Keratinocyte (primary cell): ENCODE measurements at regions not wholly inside any gene's neighbourhood (a gene's known extent, or its start where the extent isn't known, plus 50 kb on each side); places are given as distances from the start of the nearest gene placed in this dataset.

Source experiments
- CTCF ChIP-seq, 3 experiments: IDR thresholded peaks in 1 of 3; conservative IDR thresholded peaks in 1 of 3; optimal IDR thresholded peaks in 1 of 3; 2 replicates in 2 of 3; 3 replicates in 1 of 3; pipeline versions ENCODE3 to v1.5.1; 2011; ENCODE audit warnings: low read length in 3 of 3, mild to moderate bottlenecking in 3 of 3, moderate library complexity in 2 of 3, control low read depth in 1 of 3, inconsistent platforms in 1 of 3; ENCODE audit not compliant: insufficient read depth in 2 of 3; ENCODE audit errors: extremely low read depth in 1 of 3
- EZH2 ChIP-seq: IDR thresholded peaks from one replicate; pipeline ENCODE4 v1.6.1; 2012; ENCODE audit warnings: inconsistent platforms, mild to moderate bottlenecking, low read length, moderate library complexity

GRCh38 chr2:144215701-144216675 lies 303.9 kb downstream of the ZEB2 start:
- TF ChIP-seq CTCF (optimal IDR thresholded peaks at IDR 0.05 in 1 of 3, IDR thresholded peaks at IDR 0.05 in 1 of 3, conservative IDR thresholded peaks at IDR 0.05 in 1 of 3; ENCODE audit: extremely low read depth in 1 of 3, insufficient read depth in 2 of 3, low read length in 3 of 3) = no peak
- no peak for TF ChIP-seq EZH2
